ENCODE measurements at regions not wholly inside any gene's neighbourhood (a gene's known extent, or its start where the extent isn't known, plus 50 kb on each side); places are given as distances from the start of the nearest gene placed in this dataset.
"Not testable (repeated sequence)": the region's sequence is repeated elsewhere in the genome, so short reads cannot be mapped to it uniquely, and the experiment has no call there.

GRCh38 chr1:223003549-223003948 lies 139.5 kb downstream of the TLR5 start:
- DNase-seq: no peak

GRCh38 chr1:223006371-223006770 lies 136.7 kb downstream of the TLR5 start:
- DNase-seq: no peak

- no peak for DNase-seq
Observed at GRCh38 chr1:223006917-223007648, 136.0 kb downstream of the TLR5 start.

- DNase-seq: no peak
Observed at GRCh38 chr1:223007935-223008334, 135.1 kb downstream of the TLR5 start.

- DNase-seq: no peak
Observed at GRCh38 chr1:223008808-223009207, 134.2 kb downstream of the TLR5 start.

- DNase-seq: no peak
Observed at GRCh38 chr1:223009406-223009805, 133.6 kb downstream of the TLR5 start.

GRCh38 chr1:223010582-223011504 lies 132.2 kb downstream of the TLR5 start:
- no peak for DNase-seq

- DNase-seq: no peak
Observed at GRCh38 chr1:223011505-223011856, 131.6 kb downstream of the TLR5 start.

- no peak for DNase-seq
Observed at GRCh38 chr1:223012176-223012788, 130.8 kb downstream of the TLR5 start.

- no peak for DNase-seq
Observed at GRCh38 chr1:223012938-223013337, 130.1 kb downstream of the TLR5 start.

- DNase-seq: no peak
Observed at GRCh38 chr1:223014142-223014873, 128.7 kb downstream of the TLR5 start.

GRCh38 chr1:223016381-223016780 lies 126.7 kb downstream of the TLR5 start:
- no peak for DNase-seq

- no peak for DNase-seq
Observed at GRCh38 chr1:223016890-223017289, 126.2 kb downstream of the TLR5 start.

GRCh38 chr1:223017291-223017690 lies 125.8 kb downstream of the TLR5 start:
- no peak for DNase-seq

GRCh38 chr1:223018534-223018933 lies 124.5 kb downstream of the TLR5 start:
- no peak for DNase-seq

- no peak for DNase-seq
Observed at GRCh38 chr1:223019256-223019655, 123.8 kb downstream of the TLR5 start.

- no peak for DNase-seq
Observed at GRCh38 chr1:223020770-223021169, 122.3 kb downstream of the TLR5 start.

GRCh38 chr1:223022641-223023473 lies 120.2 kb downstream of the TLR5 start:
- no peak for DNase-seq

- no peak for DNase-seq
Observed at GRCh38 chr1:223023863-223024262, 119.2 kb downstream of the TLR5 start.

GRCh38 chr1:223024486-223024885 lies 118.6 kb downstream of the TLR5 start:
- not testable (repeated sequence) for DNase-seq

- not testable (repeated sequence) for DNase-seq
Observed at GRCh38 chr1:223025190-223025734, 117.8 kb downstream of the TLR5 start.

- DNase-seq: not testable (repeated sequence)
Observed at GRCh38 chr1:223026639-223027038, 116.4 kb downstream of the TLR5 start.
